Osteoblast (primary cell): ENCODE measurements at regions not wholly inside any gene's neighbourhood (a gene's known extent, or its start where the extent isn't known, plus 50 kb on each side); places are given as distances from the start of the nearest gene placed in this dataset.

Experiments
- DNase-seq: peaks from one replicate; pipeline ENCODE4 v3.0.0; 2011; ENCODE audit warnings: low spot score, mixed read lengths; ENCODE audit not compliant: insufficient read length; ENCODE audit errors: missing footprints
- H2AFZ ChIP-seq: 2 replicates; pipeline ENCODE4 v1.6.0; 2011; ENCODE audit warnings: mild to moderate bottlenecking, low read length
- H3K27ac ChIP-seq: 2 replicates; pipeline ENCODE4 v1.5.1; 2011; ENCODE audit warnings: mild to moderate bottlenecking, low read depth, low read length, moderate library complexity
- H3K27me3 ChIP-seq: 2 replicates; pipeline ENCODE4 v1.6.0; 2012; ENCODE audit warnings: mild to moderate bottlenecking, control low read depth, inconsistent platforms, low read length, moderate library complexity; ENCODE audit not compliant: insufficient read depth
- H3K36me3 ChIP-seq: 2 replicates; pipeline ENCODE4 v1.5.1; 2011; ENCODE audit warnings: mild to moderate bottlenecking, low read length, control low read depth, moderate library complexity; ENCODE audit not compliant: insufficient read depth
- H3K4me1 ChIP-seq: 2 replicates; pipeline ENCODE4 v1.5.1; 2011; ENCODE audit warnings: mild to moderate bottlenecking, low read length, control low read depth, moderate library complexity; ENCODE audit not compliant: insufficient read depth
- H3K4me2 ChIP-seq: 2 replicates; pipeline ENCODE4 v1.6.0; 2011; ENCODE audit warnings: mild to moderate bottlenecking, low read length; ENCODE audit not compliant: insufficient read depth
- H3K4me3 ChIP-seq: fragments of 200-600 bp; sonication (generic); 3 replicates; pipeline ENCODE4 v1.5.1; 2012; ENCODE audit warnings: mild to moderate bottlenecking, low read length, inconsistent platforms; ENCODE audit not compliant: insufficient read depth
- H3K79me2 ChIP-seq: 2 replicates; pipeline ENCODE4 v1.6.0; 2012; ENCODE audit warnings: mild to moderate bottlenecking, low read length, control low read depth, inconsistent platforms; ENCODE audit not compliant: insufficient read depth
- H3K9me3 ChIP-seq: 2 replicates; pipeline ENCODE4 v1.5.1; 2011; ENCODE audit warnings: low read depth, low read length, control low read depth
- H4K20me1 ChIP-seq: 2 replicates; pipeline ENCODE4 v1.6.0; 2012; ENCODE audit warnings: mild to moderate bottlenecking, low read length, control low read depth; ENCODE audit not compliant: insufficient read depth
- CTCF ChIP-seq: IDR thresholded peaks from 2 replicates; pipeline ENCODE4 v1.5.1; 2011; ENCODE audit warnings: mild to moderate bottlenecking, low read depth, low read length, moderate library complexity; ENCODE audit errors: extremely low read depth

- no peak overlapping the region for H2AFZ ChIP-seq
- H3K4me1 ChIP-seq, result no peaks in the 10 kb centered on the region
- no peak for TF ChIP-seq CTCF
- peaks cover 5% of the 10 kb centered on the region for H3K9me3 ChIP-seq
- no peaks in the 10 kb centered on the region for H3K27me3 ChIP-seq
- H3K4me3 ChIP-seq, result no peak overlapping the region
- H3K4me2 ChIP-seq, result no peak overlapping the region
- H3K79me2 ChIP-seq, result no peaks in the 10 kb centered on the region
- DNase-seq, result no peak
- H3K36me3 ChIP-seq, result no peaks in the 10 kb centered on the region
- H3K27ac ChIP-seq, result no peak overlapping the region
- no peaks in the 10 kb centered on the region for H4K20me1 ChIP-seq
Measured at GRCh38 chr1:199706826-199707606, 320.5 kb upstream of the NR5A2 start.

- Histone ChIP-seq H2AFZ (no peak overlapping the region), H3K27ac (no peak overlapping the region), H3K79me2 (no peaks in the 10 kb centered on the region), H3K36me3 (no peaks in the 10 kb centered on the region), H3K9me3 (peaks cover 5% of the 10 kb centered on the region), H4K20me1 (no peaks in the 10 kb centered on the region), H3K27me3 (no peaks in the 10 kb centered on the region), H3K4me1 (no peaks in the 10 kb centered on the region), H3K4me2 (no peak overlapping the region), H3K4me3 (no peak overlapping the region)
- no peak for DNase-seq
- TF ChIP-seq CTCF, result no peak
Measured at GRCh38 chr1:199710974-199711373, 316.5 kb upstream of the NR5A2 start.

GRCh38 chr1:199716729-199717128 is 310.8 kb upstream of the NR5A2 start:
- no peaks in the 10 kb centered on the region for H3K27me3 ChIP-seq
- H3K4me1 ChIP-seq, result no peaks in the 10 kb centered on the region
- no peak overlapping the region for H3K27ac ChIP-seq
- no peak for DNase-seq
- no peaks in the 10 kb centered on the region for H4K20me1 ChIP-seq
- no peaks in the 10 kb centered on the region for H3K79me2 ChIP-seq
- TF ChIP-seq CTCF, result no peak
- no peaks in the 10 kb centered on the region for H3K36me3 ChIP-seq
- no peak overlapping the region for H2AFZ ChIP-seq
- no peaks in the 10 kb centered on the region for H3K9me3 ChIP-seq
- H3K4me3 ChIP-seq, result no peak overlapping the region
- no peak overlapping the region for H3K4me2 ChIP-seq

- DNase-seq, result no peak
- no peak overlapping the region for H2AFZ ChIP-seq
Measured at GRCh38 chr1:199719156-199719842, 308.2 kb upstream of the NR5A2 start.

More at GRCh38 chr1:199719156-199719842, 308.2 kb upstream of the NR5A2 start:
- no peaks in the 10 kb centered on the region for H3K79me2 ChIP-seq
- TF ChIP-seq CTCF, result no peak
- no peaks in the 10 kb centered on the region for H4K20me1 ChIP-seq
- no peaks in the 10 kb centered on the region for H3K4me1 ChIP-seq
- H3K4me3 ChIP-seq, result no peak overlapping the region
- no peaks in the 10 kb centered on the region for H3K9me3 ChIP-seq
- no peak overlapping the region for H3K27ac ChIP-seq
- H3K4me2 ChIP-seq, result no peak overlapping the region
- no peaks in the 10 kb centered on the region for H3K27me3 ChIP-seq
- no peaks in the 10 kb centered on the region for H3K36me3 ChIP-seq
